Panc1 (cell line): ENCODE measurements at regions not wholly inside any gene's neighbourhood (a gene's known extent, or its start where the extent isn't known, plus 50 kb on each side); places are given as distances from the start of the nearest gene placed in this dataset.

Source experiments
- CTCF ChIP-seq: fragments of 450-650 bp; IDR thresholded peaks from 2 replicates; pipeline ENCODE4 v1.5.1; 2017; ENCODE audit warnings: mild to moderate bottlenecking
- POLR2AphosphoS5 ChIP-seq: IDR thresholded peaks from 2 replicates; pipeline ENCODE4 v1.6.1; 2012; ENCODE audit warnings: mild to moderate bottlenecking, low read depth, low read length, moderate library complexity
- SIN3A ChIP-seq: IDR thresholded peaks from 2 replicates; pipeline ENCODE4 v1.6.1; 2012; ENCODE audit warnings: low read depth, mild to moderate bottlenecking, low read length, moderate library complexity, borderline replicate concordance; ENCODE audit not compliant: insufficient read depth
- TCF7L2 ChIP-seq: IDR thresholded peaks from 2 replicates; pipeline ENCODE4 v1.6.1; 2011; ENCODE audit warnings: mild to moderate bottlenecking, low read depth, low read length, inconsistent platforms
- TF ChIP-seq, protein P1 (sequence below), 2 experiments: IDR thresholded peaks; 2 replicates each; pipeline ENCODE4 v1.6.1; 2011 to 2012; ENCODE audit warnings: low read depth in 2 of 2, control low read depth in 1 of 2, low read length in 1 of 2, mild to moderate bottlenecking in 1 of 2, moderate library complexity in 1 of 2; ENCODE audit not compliant: insufficient read depth in 1 of 2

DNA sequence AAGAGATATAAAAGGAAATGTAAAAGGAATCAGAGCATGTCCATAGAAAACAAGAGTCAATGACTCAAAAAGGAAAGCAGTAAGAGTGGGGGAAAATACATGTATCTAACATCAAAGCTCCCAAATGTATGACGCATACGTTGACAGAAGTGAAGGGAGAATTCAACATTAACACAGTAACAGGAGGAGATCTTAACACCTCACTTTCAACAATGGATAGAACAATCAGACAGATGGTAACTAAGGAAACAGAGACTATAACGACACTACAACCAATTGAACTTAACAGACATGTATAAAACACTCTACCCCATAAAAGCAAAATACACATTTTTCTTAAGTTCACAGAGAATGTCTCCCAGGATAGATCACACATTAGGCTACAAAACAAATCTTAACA is 774.8 kb upstream of the ARGLU1 start:
- TF ChIP-seq CTCF (no peak), TCF7L2 (no peak), POLR2AphosphoS5 (no peak), SIN3A (no peak)
- TF ChIP-seq, protein P1, sequence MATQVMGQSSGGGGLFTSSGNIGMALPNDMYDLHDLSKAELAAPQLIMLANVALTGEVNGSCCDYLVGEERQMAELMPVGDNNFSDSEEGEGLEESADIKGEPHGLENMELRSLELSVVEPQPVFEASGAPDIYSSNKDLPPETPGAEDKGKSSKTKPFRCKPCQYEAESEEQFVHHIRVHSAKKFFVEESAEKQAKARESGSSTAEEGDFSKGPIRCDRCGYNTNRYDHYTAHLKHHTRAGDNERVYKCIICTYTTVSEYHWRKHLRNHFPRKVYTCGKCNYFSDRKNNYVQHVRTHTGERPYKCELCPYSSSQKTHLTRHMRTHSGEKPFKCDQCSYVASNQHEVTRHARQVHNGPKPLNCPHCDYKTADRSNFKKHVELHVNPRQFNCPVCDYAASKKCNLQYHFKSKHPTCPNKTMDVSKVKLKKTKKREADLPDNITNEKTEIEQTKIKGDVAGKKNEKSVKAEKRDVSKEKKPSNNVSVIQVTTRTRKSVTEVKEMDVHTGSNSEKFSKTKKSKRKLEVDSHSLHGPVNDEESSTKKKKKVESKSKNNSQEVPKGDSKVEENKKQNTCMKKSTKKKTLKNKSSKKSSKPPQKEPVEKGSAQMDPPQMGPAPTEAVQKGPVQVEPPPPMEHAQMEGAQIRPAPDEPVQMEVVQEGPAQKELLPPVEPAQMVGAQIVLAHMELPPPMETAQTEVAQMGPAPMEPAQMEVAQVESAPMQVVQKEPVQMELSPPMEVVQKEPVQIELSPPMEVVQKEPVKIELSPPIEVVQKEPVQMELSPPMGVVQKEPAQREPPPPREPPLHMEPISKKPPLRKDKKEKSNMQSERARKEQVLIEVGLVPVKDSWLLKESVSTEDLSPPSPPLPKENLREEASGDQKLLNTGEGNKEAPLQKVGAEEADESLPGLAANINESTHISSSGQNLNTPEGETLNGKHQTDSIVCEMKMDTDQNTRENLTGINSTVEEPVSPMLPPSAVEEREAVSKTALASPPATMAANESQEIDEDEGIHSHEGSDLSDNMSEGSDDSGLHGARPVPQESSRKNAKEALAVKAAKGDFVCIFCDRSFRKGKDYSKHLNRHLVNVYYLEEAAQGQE (IDR thresholded peaks at IDR 0.05; ENCODE audit: insufficient read depth in 1 of 2, low read depth in 2 of 2, low read length in 1 of 2) = no peak
